HFF-Myc (cell line): ENCODE measurements at regions not wholly inside any gene's neighbourhood (a gene's known extent, or its start where the extent isn't known, plus 50 kb on each side); places are given as distances from the start of the nearest gene placed in this dataset.
"Not testable (repeated sequence)": the region's sequence is repeated elsewhere in the genome, so short reads cannot be mapped to it uniquely, and the experiment has no call there.

Source experiments
- DNase-seq: peaks from one replicate; pipeline ENCODE4 v3.0.0-alpha.2; 2011; ENCODE audit warnings: low read depth; ENCODE audit errors: extremely low read depth
- H3K4me3 ChIP-seq: replicated peaks from 2 replicates; pipeline ENCODE4 v1.5.1; 2011; ENCODE audit warnings: low read depth, mild to moderate bottlenecking, control low read depth, low read length
- CTCF ChIP-seq: IDR thresholded peaks from 2 replicates; pipeline ENCODE4 v1.5.1; 2012; ENCODE audit warnings: mild to moderate bottlenecking, low read depth, low read length, control low read depth; ENCODE audit errors: missing control alignments

DNA sequence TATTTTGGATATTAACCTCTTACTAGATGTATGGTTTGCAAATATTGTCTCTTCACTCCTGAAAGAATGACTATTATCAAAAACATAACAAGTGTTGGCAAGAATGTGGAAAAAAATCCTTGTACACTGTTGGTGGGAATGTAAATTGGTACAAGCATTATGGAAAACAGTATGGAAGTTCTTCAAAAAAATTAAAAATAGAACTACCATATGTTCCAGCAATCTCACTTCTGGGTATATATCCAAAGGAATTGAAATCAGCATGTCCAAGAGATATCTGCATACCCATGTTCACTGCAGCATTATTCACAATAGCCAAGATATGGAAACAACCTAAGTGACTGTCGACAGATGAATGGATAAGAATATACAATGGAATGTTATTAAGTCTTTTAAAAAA, 61.6 kb upstream of the KIT start:
- no peak overlapping the region for H3K4me3 ChIP-seq
- DNase-seq, result no peak
- TF ChIP-seq CTCF, result no peak

GRCh38 chr4:54597678-54598077, 60.1 kb upstream of the KIT start:
- not testable (repeated sequence) for H3K4me3 ChIP-seq, DNase-seq

GRCh38 chr4:54602175-54602574, 55.6 kb upstream of the KIT start:
- H3K4me3 ChIP-seq, DNase-seq: not testable (repeated sequence)

DNA sequence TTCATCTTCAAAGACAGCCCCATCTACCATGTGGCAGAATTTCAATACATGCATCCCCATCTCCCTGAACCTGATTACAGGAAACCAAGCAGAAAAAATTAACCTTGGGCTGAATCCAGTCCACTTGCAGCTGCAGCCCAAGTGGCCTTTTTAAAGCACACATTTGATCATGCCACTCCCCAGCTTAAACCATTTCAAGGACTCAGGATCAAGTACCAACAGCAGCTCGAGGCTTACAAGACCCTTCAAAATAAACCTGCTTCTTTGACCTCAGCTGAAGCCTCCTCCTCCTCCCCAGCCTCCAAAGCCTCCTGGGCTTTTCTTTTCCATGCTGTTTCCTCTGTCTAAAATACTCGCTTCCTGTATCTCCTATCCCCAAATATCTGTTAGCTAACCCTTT, 50.7 kb upstream of the KIT start:
- no peak for DNase-seq
- TF ChIP-seq CTCF, result no peak
- H3K4me3 ChIP-seq, result no peak overlapping the region

DNA sequence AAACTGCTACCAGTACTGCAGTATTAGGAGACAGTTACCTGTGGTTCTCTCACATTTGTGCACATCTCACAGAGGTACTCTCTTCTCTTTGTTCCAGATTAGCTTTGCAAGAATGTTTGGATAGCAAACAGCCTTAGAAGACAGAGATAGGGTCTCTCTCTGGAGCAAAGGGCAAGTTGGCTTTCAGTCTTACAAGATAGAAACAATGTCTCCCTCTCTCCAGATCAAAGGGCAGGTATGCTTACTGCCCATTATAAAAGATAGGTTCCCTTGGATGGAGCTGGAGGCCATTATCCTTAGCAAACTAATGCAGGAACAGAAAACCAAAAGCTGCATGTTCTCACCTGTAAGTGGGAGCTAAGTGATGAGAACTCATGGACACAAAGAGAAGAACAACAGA, 50.2 kb upstream of the KIT start:
- TF ChIP-seq CTCF, result no peak
- DNase-seq, result no peak
- no peak overlapping the region for H3K4me3 ChIP-seq
